ENCODE measurements at regions not wholly inside any gene's neighbourhood (a gene's known extent, or its start where the extent isn't known, plus 50 kb on each side); places are given as distances from the start of the nearest gene placed in this dataset.

DNA sequence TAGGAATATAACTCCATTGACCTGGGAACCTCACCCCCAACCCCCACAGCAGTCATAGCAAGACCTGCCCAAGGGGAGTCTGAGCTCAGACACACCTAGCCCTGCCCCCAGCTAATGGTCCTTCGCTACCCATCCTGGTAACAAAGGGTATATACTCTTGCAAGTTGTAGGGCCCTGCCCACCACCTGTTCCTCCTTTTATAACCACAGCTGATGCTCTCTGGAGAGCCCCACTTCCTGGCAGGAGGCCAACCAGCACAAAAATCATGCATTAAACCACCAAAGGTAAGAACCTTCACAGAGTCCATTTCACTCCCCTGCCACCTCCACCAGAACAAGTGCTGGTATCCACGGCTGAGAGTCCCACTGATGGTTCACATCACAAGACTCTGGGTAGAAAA lies 1195.3 kb upstream of the SEMA6A start:
- no peak overlapping the region for H3K4me3 Mint-ChIP-seq
- DNase-seq = no peak
- no peak for ATAC-seq (replicated peaks)
- H3K36me3 Mint-ChIP-seq (ENCODE audit: insufficient read depth) = no peaks in the 10 kb centered on the region
- H3K9me3 Mint-ChIP-seq = peaks cover 9 to 31% of the 10 kb centered on the region in 2 donors
- no peaks in the 10 kb centered on the region for H3K4me1 Mint-ChIP-seq (ENCODE audit: low read depth in 2 of 2)
- no peak overlapping the region for H3K27ac Mint-ChIP-seq
- no peaks in the 10 kb centered on the region for H3K27me3 Mint-ChIP-seq

DNA sequence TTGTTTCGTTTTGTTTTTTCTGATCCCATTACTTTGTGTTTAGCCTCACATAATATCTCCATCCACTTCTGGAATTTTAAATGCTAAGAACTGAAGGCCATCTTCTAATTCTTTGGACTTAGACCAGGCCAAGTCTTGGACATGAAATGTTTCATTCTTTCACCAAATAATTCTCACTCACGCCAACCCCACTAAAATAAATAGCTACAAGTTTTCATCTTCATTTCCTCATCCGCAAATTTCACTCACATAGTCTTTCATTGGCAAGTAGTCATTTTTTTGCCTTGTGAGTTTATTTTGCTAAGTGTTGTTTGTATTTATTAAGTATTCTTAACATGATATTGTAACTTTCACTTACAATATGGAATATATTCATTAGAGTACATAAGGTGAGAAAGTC lies 1188.6 kb upstream of the SEMA6A start:
- Mint-ChIP-seq H3K36me3 (ENCODE audit: insufficient read depth) (no peaks in the 10 kb centered on the region), H3K27ac (no peak overlapping the region), H3K27me3 (no peaks in the 10 kb centered on the region), H3K9me3 (peaks cover under 1 to 13% of the 10 kb centered on the region in 2 donors), H3K4me1 (ENCODE audit: low read depth in 2 of 2) (no peaks in the 10 kb centered on the region), H3K4me3 (no peak overlapping the region)
- DNase-seq = no peak
- ATAC-seq (replicated peaks) = no peak

DNA sequence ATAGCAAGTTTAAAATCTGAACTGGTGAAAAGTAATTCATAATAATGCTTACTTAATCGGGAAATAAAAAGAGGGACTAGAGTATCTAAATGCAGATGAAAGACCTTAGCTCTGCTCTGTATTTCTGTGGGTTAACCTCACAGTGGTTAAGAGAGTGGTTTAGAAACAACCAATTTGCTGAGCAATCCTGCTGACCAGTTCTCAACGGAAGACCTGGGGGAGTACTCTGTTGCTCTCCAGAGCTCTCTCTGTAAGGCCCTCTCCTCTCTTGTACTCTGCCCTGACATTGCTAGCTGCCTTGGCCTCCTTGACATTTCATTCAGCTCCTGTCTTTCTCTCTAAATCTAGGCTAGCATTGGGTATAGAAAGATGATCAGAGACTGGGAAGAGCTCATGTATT lies 1186.6 kb upstream of the SEMA6A start:
- ATAC-seq (replicated peaks) = no peak
- Mint-ChIP-seq H3K27me3 (no peaks in the 10 kb centered on the region), H3K4me3 (no peak overlapping the region), H3K27ac (no peak overlapping the region), H3K4me1 (ENCODE audit: low read depth in 2 of 2) (no peaks in the 10 kb centered on the region), H3K36me3 (ENCODE audit: insufficient read depth) (no peaks in the 10 kb centered on the region), H3K9me3 (peaks cover 0 to 12% of the 10 kb centered on the region in 2 donors)
- DNase-seq = no peak

DNA sequence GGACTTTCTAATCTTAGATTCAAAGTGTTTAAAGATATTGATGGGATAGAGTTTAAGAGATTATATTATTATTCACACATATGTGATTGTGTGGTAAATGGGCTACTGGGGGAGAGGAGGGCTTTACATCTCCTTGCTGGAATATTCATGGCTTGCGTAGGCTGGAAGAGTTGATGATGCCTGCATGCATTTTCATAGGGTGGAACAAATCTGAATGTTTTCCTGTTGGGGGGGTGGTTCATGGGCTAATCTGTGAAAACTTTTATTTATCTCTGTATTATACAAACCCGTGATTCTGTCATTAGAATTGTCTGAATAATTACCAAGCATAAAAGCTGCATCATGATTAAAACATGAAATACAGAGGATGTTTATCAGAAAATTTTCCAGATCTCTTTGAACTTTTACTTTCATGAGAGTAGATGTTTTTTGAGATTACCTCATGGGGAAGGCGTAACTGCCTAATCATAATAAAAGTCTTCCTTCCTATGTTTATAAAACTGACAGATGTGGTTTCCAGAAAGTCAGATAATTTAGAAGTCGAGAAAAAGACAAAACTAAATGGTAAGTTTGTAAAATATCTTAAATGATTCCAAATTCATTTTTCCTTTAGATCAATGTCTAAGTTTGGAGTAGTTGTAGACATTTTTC lies 1185.4 kb upstream of the SEMA6A start:
- Mint-ChIP-seq H3K4me1 (ENCODE audit: low read depth in 2 of 2) (no peaks in the 10 kb centered on the region), H3K9me3 (peaks cover 0 to 12% of the 10 kb centered on the region in 2 donors), H3K36me3 (ENCODE audit: insufficient read depth) (no peaks in the 10 kb centered on the region), H3K27ac (no peak overlapping the region), H3K27me3 (no peaks in the 10 kb centered on the region), H3K4me3 (no peak overlapping the region)
- no peak for DNase-seq
- no peak for ATAC-seq (replicated peaks)

DNA sequence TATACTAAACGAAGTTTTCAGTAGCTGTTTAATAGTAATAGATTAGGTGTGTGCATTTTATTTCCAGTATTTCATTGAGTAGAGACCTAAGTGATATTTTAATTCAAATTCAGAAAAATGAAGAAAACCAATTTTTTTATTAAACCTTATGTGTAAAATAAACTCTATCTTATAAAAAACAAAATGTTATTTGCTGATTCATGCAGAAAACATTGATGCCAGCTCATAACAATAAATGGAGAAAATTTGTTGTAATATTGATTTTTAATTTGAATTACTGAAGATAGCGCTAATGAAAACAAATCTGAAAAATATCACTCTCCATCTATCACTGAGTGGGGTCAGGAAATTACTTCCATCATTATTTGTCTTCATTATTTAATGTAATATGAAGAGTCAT lies 1177.8 kb upstream of the SEMA6A start:
- H3K4me3 Mint-ChIP-seq = no peak overlapping the region
- no peaks in the 10 kb centered on the region for H3K36me3 Mint-ChIP-seq (ENCODE audit: insufficient read depth)
- H3K9me3 Mint-ChIP-seq = peaks cover 2 to 6% of the 10 kb centered on the region in 2 donors
- no peak overlapping the region for H3K27ac Mint-ChIP-seq
- no peaks in the 10 kb centered on the region for H3K4me1 Mint-ChIP-seq (ENCODE audit: low read depth in 2 of 2)
- ATAC-seq (replicated peaks) = no peak
- H3K27me3 Mint-ChIP-seq = no peaks in the 10 kb centered on the region
- no peak for DNase-seq

DNA sequence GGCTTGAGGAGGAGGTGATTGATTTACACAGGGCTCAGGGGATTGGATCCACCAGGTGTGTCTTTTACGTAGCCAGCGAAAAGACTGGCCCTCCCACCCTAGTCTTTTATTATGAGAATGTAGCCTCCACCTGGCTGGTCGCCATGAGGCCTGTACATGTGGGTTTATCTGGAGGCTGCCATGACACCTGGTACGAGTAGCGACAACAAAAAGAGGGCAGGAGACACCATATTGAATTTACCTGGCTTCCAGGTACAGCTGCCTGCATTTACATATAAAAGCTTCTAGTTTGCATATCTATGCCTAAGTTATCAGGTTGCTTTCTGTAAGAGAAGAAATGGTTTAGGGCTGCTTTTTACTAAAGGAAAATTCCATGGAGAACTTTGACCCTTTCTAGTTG lies 1173.7 kb upstream of the SEMA6A start:
- H3K27ac Mint-ChIP-seq = no peak overlapping the region
- H3K36me3 Mint-ChIP-seq (ENCODE audit: insufficient read depth) = no peaks in the 10 kb centered on the region
- no peak for ATAC-seq (replicated peaks)
- no peak for DNase-seq
- H3K4me1 Mint-ChIP-seq (ENCODE audit: low read depth in 2 of 2) = no peaks in the 10 kb centered on the region
- H3K4me3 Mint-ChIP-seq = no peak overlapping the region
- H3K27me3 Mint-ChIP-seq = no peaks in the 10 kb centered on the region
- H3K9me3 Mint-ChIP-seq = peaks cover 4 to 6% of the 10 kb centered on the region in 2 donors

DNA sequence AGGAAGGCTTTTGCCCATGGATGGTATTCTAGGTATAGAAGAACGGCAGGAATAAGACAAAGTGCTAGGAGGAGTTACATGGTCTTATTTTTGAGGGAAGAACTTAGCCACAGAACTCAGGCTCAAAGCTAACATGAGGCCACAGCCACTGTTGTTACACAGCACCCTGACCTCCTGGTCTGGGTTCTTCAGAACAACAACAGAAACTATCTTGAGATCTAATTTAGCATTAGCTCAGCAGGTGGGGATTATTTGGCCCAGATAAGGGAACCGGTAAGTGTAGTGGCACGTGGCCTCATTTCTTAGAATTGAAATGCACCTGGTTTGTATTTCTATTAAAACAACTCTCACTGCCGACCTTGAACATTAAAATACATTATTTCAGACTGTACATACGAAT lies 1168.7 kb upstream of the SEMA6A start:
- Mint-ChIP-seq H3K27ac (no peak overlapping the region), H3K36me3 (ENCODE audit: insufficient read depth) (peaks cover 3% of the 10 kb centered on the region), H3K4me3 (no peak overlapping the region), H3K27me3 (no peaks in the 10 kb centered on the region), H3K9me3 (peaks cover 7 to 11% of the 10 kb centered on the region in 2 donors), H3K4me1 (ENCODE audit: low read depth in 2 of 2) (no peaks in the 10 kb centered on the region)
- no peak for ATAC-seq (replicated peaks)
- no peak for DNase-seq

DNA sequence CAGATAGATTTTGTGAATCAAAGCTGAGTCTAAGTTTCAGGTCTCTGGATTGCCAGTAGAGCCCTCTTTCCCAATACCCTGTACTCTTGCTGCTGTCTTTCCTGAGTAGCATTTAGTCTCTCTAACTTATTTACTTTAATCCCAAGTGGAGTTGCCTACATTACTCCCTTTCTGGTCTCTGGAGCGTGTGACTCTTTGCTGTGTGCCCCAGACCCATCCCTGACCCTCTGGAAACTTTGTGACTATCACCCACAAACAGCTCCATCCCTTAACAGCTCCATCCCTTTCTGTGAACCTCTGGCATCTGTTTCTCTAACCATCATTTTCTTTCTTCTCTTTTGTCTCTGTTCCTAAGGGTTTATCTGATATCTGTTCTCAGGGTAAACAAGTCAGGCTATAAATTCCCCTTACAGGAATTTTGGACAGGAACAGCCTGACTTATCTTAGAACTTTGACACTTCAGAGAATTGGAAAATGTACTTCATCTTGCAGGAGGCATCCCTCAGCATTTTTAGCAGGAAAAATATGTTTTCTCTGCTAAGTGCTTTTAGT lies 1167.1 kb upstream of the SEMA6A start:
- Mint-ChIP-seq H3K27me3 (no peaks in the 10 kb centered on the region), H3K36me3 (ENCODE audit: insufficient read depth) (peaks cover 3% of the 10 kb centered on the region), H3K27ac (no peak overlapping the region), H3K4me3 (no peak overlapping the region), H3K9me3 (peaks cover 11 to 15% of the 10 kb centered on the region in 2 donors), H3K4me1 (ENCODE audit: low read depth in 2 of 2) (no peaks in the 10 kb centered on the region)
- ATAC-seq (replicated peaks) (no peak), DNase-seq (no peak)

DNA sequence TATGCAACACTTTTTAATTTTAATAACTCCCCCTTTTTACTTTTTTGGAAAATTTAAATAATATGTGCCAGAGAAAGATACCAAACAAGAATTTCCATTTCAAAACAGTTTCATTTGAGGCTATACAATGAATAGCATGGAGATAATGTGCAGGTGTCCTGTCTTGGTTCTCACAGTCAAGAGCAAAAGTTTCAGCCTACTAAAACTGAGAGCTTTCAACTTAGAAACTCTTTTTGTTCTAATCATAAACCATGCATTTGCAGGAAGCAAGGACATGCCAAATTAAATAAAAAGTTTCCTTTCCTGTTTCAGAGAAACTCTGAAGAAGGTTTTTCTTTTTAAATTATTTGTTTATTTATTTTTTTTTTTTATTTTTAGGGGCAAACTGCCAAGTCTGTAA lies 1165.6 kb upstream of the SEMA6A start:
- Mint-ChIP-seq H3K9me3 (peaks cover 11 to 15% of the 10 kb centered on the region in 2 donors), H3K27me3 (no peaks in the 10 kb centered on the region), H3K4me3 (no peak overlapping the region), H3K36me3 (ENCODE audit: insufficient read depth) (peaks cover 3% of the 10 kb centered on the region), H3K27ac (no peak overlapping the region), H3K4me1 (ENCODE audit: low read depth in 2 of 2) (no peaks in the 10 kb centered on the region)
- no peak for ATAC-seq (replicated peaks)
- no peak for DNase-seq

DNA sequence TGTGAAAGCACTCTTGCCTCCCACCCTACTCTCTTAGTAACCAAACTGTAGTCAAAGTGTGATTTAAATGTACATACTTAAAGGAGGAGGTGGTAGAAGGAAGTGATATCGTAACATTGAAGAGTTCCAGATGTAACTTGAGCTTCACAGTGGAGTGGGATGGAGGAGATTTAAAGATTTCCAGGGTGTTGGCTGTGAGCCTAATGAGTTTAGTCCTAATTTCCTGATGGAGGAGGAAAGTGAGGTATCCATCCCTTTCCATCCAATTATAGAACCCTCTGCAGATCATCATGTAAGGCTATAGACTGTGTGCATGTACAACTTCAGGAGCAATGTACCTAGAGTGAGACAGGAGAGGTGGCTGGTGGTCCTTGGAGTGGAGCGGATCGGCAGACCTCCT lies 1163.9 kb upstream of the SEMA6A start:
- Mint-ChIP-seq H3K9me3 (peaks cover 11 to 13% of the 10 kb centered on the region in 2 donors), H3K27ac (no peak overlapping the region), H3K36me3 (ENCODE audit: insufficient read depth) (peaks cover 3% of the 10 kb centered on the region), H3K4me1 (ENCODE audit: low read depth in 2 of 2) (no peaks in the 10 kb centered on the region), H3K4me3 (no peak overlapping the region), H3K27me3 (no peaks in the 10 kb centered on the region)
- ATAC-seq (replicated peaks) (no peak), DNase-seq (no peak)

DNA sequence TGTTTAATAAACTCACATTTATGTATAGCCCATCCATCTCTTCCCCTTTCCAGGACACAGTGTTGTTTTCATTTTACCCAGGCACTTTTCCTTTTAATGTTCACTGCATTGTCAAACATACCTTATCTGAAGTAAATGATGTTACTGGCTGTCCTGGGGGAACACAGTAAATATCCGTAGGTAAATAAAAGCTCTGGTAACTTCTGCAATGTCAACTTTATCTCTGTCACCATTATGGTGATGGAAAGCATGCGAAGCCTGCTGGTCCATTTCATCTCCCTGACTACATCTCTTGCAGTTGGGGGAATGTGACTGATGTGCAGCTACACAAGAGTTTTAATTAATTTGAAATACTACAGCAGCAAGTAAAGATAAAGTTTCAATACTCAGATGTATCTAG lies 1162.1 kb upstream of the SEMA6A start:
- no peak for ATAC-seq (replicated peaks)
- no peak overlapping the region for H3K4me3 Mint-ChIP-seq
- H3K27ac Mint-ChIP-seq = no peak overlapping the region

DNA sequence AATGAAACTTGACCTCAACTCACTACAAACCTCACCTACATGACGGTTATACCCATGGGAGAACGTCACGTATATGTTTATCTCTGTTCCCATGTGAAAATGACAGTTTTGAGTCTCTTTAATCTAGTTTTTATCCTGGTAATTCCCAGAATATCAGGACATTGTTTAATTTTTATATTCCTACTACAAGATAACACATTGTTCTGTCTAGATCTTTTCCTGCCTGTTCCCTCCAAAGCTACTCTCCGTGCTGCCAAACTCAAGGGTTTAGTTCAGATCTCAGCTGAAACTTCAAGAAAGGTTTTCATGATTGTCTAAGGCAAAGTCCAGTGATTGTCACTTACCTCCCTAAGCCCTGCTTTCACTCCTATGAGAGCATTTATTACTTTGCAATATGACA lies 1159.4 kb upstream of the SEMA6A start:
- H3K27me3 Mint-ChIP-seq = no peaks in the 10 kb centered on the region
- no peak overlapping the region for H3K27ac Mint-ChIP-seq
- no peak for DNase-seq
- peaks cover 14 to 21% of the 10 kb centered on the region in 2 donors for H3K9me3 Mint-ChIP-seq
- no peak for ATAC-seq (replicated peaks)
- no peaks in the 10 kb centered on the region for H3K4me1 Mint-ChIP-seq (ENCODE audit: low read depth in 2 of 2)
- no peaks in the 10 kb centered on the region for H3K36me3 Mint-ChIP-seq (ENCODE audit: insufficient read depth)
- H3K4me3 Mint-ChIP-seq = no peak overlapping the region

More for the DNA sequence above, 1162.1 kb upstream of the SEMA6A start:
- Mint-ChIP-seq H3K36me3 (ENCODE audit: insufficient read depth) (no peaks in the 10 kb centered on the region), H3K9me3 (peaks cover 9 to 11% of the 10 kb centered on the region in 2 donors), H3K27me3 (no peaks in the 10 kb centered on the region), H3K4me1 (ENCODE audit: low read depth in 2 of 2) (no peaks in the 10 kb centered on the region)
- DNase-seq = no peak

DNA sequence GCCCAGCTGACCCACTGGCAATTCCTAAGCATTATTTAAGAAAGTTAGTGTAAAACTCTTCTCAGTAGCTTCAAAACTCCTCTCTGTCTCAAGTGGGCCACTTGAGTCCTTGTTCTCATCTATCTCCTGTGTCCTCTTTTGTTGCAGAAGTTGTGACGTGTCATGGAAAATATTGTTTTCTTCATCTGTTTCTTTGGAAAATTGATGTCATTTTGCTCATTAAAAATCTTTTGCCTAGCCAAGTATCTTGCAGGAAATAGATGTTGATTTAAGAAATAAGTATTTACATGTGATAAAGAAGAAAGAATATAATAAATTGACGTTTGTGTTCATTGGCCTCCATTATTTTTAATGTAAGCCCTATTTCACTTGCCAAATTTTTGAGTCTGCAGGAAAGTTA lies 1158.4 kb upstream of the SEMA6A start:
- H3K4me1 Mint-ChIP-seq (ENCODE audit: low read depth in 2 of 2) = no peaks in the 10 kb centered on the region
- H3K27ac Mint-ChIP-seq = no peak overlapping the region
- H3K9me3 Mint-ChIP-seq = peaks cover 9 to 17% of the 10 kb centered on the region in 2 donors
- ATAC-seq (replicated peaks) (no peak), DNase-seq (no peak)
- H3K36me3 Mint-ChIP-seq (ENCODE audit: insufficient read depth) = no peaks in the 10 kb centered on the region
- no peaks in the 10 kb centered on the region for H3K27me3 Mint-ChIP-seq
- H3K4me3 Mint-ChIP-seq = no peak overlapping the region

DNA sequence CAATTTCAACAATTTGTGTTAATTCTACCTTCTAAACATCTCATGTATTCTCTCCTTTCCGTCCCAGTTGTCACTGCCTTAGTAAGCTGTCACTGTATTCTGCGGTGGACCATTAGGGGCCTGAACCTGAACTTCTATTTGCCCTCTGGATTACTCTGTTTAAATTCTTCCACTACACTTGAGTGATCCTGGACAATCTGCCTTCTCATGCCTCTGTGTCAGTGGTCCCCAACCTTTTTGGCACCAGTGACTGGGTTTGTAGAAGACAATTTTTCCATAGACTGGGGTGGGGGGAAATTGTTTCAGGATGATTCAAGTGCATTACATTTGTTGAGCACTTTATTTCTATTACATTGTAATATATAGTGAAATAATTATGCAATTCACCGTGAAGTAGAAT lies 1157.6 kb upstream of the SEMA6A start:
- Mint-ChIP-seq H3K4me1 (ENCODE audit: low read depth in 2 of 2) (no peaks in the 10 kb centered on the region), H3K4me3 (no peak overlapping the region), H3K9me3 (peaks cover 4 to 10% of the 10 kb centered on the region in 2 donors), H3K36me3 (ENCODE audit: insufficient read depth) (no peaks in the 10 kb centered on the region), H3K27me3 (no peaks in the 10 kb centered on the region), H3K27ac (no peak overlapping the region)
- DNase-seq = no peak
- ATAC-seq (replicated peaks) = no peak
